Hematopoietic multipotent progenitor cell treated with erythropoietin and hydrocortisone succinate and interleukin-3 and kit ligand, for 4 days (in vitro differentiated cells): ENCODE measurements at regions not wholly inside any gene's neighbourhood (a gene's known extent, or its start where the extent isn't known, plus 50 kb on each side); places are given as distances from the start of the nearest gene placed in this dataset.

Experiments used
- DNase-seq: peaks from one replicate; pipeline ENCODE4 v3.0.0-alpha.2; 2015

DNA sequence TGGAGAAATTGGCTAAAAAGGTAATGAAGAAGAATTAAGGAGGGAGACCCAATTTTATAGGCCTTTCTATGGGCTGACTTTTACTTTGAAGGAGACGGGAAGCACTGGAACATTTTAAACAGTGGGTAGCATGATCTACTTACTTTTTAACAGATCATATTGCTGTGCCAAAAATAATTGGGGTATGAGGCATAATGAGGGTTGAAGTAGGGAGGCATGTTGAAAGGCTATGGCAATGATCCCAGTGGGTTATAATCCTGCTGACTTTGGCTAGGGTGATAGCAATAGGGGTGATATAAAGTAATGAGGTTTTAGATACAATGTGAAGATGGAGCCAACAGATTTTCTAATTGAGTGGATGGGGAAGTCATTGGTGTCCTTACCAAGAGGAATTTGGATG is 73.2 kb downstream of the GPR37 start:
- DNase-seq, result no peak

DNA sequence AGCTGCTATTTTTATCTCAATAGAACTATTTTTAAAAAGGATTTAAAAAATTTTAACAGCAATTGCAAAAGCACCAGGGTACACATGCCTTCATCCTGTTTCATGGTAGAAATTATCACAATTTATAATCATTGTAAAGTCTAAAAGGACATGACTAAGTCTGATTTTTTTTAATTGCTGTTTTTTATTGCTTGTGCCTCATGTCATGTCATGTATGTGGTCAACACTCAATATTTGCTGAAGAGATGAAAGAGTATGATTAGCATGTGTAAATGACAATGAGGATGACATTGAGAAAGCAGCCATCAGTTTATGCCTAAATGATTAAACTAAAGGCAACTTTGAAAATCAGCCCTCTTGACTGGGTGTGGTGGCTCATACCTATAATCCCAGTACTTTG is 74.8 kb downstream of the GPR37 start:
- no peak for DNase-seq

DNA sequence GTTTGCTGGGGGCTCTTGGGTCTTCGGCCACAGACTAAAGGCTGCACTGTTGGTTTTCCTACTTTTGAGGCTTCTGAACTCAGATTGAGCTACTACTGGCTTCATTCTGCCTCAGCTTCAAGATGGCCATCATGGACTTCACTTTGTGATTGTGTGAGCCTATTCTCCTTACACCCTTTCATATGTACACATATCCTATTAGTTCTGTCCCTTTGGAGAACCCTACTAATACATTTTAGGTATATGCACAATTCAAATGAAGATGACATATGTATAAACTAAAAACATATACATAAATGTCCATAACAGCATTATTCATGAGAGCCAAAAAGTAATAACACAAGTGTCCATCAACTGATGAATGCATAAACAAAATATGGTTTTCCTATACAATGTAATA is 75.7 kb downstream of the GPR37 start:
- no peak for DNase-seq

DNA sequence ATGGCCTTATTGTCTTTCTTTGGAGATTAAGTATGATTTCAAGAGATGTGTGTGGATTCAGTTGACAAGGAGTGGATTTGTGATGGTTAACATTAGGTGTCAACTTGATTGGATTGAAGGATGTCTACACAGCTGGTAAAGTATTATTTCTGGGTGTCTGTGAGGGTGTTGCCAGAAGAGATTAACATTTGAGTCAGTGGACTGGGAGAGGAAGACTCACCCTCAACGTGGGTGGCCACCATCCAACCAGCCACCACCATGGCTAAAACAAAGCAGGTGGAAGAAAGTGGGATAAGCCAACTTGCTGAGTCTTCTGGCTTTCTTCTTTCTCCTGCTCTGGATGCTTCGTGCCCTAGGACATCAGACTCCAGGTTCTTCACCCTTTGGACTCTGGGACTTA is 76.1 kb downstream of the GPR37 start:
- DNase-seq, result no peak

DNA sequence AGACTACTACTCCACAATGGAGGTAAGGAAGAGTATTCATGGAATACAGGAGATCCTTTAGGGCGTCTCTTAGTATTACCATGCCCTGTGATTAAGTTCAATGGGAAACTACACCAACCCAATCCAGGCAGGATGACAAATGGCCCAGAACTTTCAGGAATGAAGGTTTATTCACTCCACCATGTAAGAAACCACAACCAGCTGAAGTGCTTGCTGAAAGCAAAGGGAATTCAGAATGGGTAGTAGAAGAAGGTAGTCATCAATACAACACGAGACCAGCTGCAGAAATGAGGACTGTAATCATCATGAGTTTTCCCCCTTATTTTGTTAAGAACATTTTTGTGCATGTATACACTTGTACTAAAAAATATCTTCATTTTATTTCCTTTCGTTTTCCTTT is 76.6 kb downstream of the GPR37 start:
- no peak for DNase-seq

DNA sequence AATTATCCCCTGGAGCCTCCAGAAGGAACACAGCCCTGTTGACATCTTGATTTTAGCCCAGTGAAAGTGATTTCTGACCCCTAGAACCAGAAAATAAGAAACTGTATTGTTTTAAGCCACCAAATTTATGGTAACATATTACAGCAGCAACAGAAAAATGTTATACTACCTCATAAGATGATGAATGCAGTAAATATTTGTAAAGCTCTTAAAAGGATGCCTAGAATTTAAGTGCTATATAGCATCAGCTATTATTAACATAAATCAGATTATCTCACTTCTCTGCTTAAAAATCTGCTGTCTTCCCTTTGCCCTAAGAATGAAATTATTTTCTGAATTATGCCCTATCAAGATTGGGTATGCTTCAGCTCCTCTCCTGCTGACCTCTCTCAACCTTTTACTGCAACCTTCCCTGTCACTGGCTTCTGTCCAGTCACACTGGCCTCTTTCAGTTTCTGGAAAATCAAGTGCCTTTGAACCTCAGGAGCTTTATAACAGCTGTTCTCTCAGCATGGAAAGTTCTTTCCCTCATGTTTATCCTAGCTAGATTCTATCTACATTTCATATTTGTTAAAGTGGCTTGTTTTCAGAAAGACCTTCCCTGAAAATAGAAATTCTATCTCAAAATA is 78.9 kb downstream of the GPR37 start:
- no peak for DNase-seq

DNA sequence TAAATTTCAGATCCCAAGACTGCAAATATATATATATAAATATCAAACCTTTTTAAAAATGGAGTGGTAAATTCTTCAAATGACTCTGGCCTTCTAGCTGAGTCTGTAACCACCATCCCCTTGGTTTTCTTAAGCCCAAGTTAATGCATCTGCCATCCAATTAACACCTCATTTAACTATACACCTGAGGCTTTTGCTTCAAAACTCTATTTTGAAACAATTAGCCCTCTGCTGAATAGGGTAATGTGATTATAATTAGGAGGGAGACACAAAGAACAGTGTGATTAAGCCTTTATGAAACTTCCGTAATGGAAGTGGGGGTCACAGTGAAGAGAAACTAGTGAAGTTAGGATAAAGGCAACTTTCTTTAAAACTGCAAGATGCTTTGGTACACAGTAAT is 83.6 kb downstream of the GPR37 start:
- DNase-seq, result no peak

DNA sequence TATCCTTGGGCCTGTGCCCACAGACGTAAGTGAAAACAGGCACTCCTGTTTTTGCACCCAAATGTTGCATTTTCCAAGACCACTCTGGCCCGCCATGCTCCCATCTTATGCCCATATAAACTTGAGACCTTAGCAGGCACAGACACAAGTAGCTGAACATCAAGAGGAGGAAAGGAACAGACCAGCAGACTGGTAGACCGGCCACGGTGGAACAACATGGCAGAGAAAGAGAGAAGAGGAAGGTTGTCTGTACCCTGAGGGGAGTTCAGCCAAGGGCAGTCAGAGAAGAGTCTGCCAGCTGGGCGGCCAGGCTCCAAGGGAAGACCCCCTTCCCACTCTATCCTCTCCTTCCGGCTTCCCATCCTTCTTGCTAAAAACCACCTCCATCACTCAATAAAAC is 85.3 kb downstream of the GPR37 start:
- DNase-seq, result no peak

DNA sequence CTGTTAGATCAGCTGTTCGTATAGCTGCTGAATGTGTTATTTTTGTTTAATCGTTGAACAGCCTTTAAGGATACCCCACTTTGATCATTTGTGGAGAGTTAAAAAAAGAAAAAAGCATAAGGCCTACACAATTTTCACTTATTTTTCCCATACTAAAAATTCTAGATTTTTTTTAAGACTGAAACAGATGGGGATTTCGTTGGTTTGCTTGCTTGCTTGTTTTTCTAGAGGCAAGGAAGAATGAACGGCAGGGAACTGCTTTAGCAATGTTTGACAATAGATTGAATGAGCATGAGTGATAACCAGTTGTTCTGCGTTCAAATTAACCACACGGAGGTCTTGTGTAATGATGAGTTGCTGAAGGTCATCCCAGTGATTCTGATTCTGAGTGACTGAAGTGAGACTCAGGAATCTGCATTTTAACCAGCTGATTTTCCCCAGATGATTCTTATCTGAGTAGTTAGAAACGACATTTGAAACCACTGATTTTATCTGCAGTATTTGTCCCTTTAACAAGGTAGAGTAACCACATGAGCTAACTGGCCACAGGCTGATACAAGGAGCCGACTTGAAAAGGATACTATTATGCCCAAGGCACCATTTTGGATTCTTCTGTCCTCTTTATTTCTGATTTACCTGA is 85.9 kb downstream of the GPR37 start:
- DNase-seq, result no peak

DNA sequence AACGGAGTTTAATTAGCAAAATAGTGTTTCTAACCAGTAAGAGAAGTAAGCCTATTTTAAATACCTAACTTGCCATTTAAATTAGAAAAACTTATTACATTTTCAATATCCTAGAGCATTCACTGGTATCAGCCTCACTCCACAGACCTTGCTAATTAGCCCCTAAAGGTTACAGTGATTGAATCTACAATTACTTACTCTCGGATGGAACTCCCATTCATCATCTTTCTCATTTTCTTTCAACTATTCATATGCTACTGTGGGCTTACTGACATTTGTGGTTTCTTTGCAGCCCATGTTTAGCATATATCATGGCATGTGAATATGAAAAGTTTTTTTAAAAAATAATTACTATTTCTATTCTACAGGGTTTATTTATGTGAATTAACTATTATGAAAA is 86.4 kb downstream of the GPR37 start:
- DNase-seq, result no peak

DNA sequence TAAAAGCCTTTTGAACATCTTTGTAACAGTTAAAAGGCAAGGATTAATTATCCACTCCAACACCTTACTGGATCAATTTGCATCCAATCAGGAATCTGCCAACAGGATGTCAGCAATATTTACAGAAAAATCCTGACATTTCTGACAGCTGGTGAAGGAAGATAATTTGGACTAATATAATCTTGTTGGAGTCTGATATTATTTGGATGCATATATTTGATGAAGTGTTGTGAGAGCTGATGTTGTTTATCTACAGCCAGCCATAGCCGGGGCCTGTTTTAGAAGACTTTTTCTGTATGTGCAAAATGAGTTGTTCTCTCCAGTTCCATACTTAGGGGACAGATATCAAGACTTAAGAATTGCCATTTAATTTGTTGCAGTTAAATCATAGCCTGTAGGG is 91.1 kb downstream of the GPR37 start:
- DNase-seq, result no peak

DNA sequence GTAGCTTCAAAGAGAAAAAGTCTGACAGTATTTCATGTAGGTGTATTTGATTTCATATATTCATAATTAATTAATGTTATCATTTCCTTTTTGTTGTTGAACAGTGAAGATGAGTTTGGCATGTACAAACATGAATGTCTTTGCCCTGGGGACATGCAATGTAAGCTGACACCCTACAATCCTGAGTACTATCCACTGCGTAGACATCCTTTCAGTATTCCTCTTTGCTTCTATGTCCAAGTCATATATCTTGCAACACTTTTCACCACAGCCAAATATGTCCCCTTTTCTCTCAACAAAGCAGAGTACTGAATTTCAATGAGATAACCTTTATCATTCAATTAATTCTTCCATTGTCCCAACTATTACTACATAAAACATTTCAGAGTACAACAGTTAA is 93.6 kb downstream of the GPR37 start:
- no peak for DNase-seq

DNA sequence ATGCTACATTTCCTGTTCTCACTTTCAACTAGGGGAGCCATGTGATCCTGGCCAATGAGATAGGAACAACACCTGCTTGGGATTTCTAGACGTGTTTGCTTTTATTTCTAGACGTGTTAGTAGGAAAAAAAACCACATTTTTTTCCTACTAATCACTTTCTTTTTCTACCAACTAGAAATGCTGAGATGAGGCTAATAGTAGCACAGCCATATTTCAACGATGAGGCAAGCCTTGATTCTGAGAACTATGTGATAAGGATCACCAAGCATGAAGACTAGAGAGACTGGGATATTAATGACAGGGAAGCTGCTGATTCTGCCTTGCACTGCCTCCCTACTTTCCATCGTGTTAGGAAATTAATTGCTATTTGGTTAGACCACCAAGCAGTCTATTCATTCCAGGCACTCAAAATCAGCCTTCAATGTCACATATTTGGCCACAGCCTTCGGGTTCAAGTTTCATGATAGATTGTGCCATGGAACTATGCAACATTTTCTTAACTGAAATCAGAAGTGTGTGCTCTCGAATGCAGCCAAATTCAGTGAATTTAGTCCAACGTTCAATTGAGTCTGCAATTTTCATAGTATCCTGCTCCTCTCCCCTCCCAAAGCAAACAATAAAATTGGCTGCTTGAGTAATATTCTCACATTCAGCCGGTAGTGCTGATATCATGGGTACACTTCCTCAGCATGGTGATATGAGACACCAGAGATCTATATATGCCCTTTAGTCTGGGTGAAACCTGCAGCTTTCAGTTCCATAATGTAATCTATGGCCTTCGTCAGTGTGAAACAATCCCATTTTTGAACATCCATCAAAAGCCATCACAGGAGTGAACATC is 98.1 kb downstream of the GPR37 start:
- DNase-seq, result no peak

DNA sequence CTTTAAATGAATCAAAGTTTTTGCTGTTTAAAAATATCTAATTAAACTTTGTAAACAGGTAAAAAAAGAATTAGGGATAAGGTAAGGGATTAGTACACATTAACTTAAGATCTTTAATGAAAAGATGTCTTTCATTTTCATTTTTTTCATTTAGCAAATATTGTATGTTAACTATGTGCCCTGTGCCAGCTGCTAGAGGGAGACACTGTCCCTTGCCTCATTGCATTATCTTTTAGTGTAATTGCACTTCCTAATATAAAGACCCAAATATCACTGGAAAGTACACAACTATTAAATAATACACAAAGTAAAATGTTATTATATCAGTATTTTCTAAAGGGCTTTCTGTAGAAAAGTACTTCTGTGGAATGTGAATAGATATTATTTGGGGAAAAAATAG is 102.7 kb downstream of the GPR37 start:
- DNase-seq, result no peak

DNA sequence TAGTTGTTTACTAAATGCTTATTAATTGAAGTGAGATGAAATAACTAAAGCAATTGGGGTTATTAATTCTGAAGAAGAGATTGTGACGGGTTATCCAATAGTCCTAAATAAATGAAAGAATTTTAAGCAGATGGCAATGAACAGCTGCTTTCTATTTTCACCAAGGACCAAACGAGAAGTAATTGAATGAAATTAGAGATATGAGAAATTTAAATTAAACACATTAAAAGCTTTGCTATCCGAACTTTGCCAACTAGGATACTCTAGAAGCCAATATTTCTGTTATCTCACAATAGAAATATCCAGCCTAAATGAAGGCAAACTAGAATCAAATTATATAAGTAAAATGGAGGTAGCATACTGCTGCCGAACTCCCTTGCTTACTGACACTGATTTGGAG is 103.2 kb downstream of the GPR37 start:
- no peak for DNase-seq

DNA sequence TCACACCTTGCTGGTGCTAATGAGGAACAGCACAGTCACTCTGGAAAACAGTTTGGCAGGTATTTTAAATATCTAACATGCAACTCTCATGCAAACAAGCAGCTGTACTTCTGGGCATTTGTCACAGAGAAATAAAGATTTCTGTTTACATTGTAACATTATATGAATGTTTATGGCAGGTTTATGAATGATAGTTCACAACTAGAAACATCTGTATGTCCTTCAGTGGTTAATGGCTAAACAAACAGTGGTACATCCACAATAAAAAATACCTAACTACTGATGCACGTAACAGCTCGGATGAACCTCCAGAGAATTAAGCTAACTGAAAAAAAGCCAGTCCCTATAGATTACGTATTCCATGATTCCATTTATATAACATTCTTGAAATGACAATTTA is 109.6 kb downstream of the GPR37 start:
- DNase-seq, result no peak

DNA sequence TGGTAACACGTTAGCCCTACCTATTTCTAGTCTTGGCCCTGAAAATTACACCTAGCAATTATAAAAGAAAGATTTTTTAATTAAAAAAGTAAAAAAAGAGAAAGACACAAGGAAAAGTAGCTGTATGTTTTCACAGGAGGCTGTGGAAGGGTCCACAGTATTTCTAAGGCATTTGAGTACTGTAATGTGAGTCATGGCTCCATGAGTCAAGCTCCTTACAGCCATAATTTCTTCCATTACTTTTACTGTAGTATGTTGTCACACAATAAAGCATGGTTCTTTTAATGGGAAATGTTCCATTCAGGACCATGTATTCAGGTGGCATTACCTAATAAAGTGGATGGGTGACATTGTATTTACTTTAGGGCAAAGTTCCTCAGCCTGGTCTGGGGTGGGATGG is 113.4 kb downstream of the GPR37 start:
- no peak for DNase-seq

DNA sequence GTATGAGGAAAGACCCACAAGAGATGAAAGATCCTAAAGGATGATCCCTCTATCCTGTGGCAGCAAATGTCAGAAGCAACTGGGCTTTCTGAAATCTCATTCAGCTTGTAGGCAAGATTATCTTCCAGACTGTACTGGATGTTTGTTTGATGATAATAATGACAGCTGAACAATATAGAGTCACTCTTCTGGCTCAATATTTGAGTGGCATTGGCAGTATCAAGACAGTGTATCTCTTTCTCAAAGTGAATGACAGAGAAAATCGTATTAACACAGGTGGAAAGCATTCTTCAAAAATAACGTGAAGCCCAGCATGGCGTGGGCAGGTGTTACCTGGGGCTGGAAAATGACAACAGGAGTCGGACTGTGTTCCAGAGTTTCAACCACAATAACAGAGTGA is 114.5 kb downstream of the GPR37 start:
- DNase-seq, result no peak

DNA sequence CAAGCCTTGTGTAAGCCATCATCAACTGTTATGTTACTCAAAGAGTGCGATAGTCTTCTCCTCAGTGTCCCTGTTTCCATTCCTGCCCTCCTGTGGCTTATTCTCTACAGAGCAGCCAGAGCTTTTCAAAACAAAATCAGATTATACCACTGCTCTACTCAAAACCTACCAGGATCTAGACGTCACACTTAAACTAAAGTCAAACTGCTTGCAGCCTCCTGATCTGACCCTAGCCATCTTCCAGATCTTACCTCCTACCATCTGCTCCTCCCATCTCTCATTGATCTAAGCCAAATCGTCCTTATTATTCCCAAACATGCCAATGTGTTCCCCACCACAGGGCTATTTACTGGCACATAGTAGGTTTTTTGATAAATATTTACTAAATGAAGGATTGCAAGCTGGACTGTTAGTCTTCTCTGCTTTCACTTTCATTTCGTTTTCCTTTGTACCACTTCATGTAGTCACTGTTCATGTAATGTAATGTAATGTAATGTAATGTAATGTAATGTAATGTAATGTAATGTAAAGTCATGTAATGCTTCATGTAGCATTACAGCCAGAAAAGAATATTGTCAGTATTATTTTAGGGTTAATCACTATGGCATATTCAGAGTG is 116.1 kb downstream of the GPR37 start:
- no peak for DNase-seq

DNA sequence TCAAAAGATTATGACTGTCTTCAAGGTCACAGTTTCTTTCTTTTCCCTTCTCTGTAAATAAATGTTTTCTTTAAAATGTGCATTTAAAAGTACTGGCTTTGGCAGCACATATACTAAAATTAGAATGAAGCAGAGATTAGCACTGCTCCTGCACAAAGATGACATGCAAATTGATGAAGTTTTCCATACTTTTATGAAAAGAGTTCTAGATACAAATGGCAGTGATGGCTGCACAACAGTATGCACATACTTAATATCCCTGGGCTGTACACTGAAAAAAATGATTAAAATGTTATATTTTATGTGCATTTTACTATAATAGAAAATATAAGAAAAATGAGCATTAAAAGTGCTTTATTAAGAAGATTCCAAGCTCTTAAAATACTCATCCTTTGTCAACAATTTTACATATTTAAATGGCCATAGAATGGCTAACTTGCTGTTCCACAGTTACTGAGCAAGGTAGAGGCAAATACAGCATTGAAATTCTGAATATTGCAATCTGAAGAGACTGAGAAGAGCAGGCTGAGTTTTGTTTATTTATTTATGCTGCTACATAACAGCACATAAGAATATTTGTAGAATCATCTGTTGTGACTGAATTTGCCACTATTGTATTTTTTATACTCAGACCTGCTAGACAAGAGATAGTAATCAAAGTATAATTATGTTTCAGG is 117.8 kb downstream of the GPR37 start:
- DNase-seq, result no peak

DNA sequence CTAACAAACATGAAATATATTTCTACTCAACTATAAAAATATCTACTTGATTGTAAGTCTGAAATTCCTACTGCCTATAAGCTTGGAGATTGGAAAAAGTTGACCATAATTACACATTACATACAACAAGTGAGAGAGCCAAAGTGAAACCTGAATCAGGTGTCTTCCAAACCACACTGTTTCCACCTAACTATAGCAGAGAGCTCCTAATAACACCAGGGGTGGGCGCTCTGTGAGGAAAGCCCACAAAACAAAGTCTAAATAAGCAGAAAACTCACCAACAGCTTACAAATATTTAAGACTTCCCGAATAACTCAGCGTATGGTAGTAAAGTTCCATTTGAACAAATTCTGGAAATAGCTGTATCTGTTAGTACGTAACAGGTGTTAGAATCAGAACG is 119.9 kb downstream of the GPR37 start:
- no peak for DNase-seq

DNA sequence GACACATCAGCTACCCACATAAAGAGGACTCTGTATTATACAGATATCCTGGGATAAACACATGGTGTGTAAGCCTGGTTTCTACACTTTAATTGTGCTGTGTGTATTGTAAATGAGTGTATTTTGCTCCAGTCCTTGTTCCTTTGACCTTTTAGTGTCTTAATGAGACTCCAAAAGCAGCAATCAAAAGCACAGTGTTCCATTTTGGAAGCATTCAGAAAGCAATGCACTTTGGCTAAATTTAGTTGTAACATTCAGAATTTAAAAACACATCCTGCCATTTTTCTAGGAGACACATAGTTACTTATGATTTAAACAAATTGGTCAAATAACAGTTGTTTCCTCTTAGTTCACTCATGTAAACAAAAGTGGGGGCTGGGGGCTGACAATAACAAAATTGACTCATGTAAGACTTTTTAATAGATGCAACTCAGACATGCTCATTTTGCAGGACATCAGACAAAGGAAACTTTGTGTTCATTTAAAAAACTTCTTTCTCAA is 122.2 kb downstream of the GPR37 start:
- DNase-seq, result no peak

DNA sequence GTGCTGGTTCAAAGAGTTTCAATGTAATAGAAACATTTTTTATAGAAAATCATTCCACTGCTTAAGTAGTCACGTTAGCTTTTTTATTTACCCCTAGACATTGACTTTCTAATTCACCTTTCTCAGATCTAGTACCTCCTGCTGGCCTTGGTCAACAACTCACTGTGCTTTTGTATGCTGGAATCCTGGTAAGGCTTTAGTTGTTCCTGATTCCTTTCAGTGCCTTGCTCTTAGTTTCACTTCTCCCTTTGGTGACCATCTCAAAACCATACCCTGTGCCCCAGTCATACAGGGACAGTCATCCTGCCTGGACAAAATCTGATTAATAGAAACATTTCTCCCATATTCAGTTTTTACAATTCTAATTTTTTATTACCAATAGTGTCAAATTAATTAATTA is 130.2 kb downstream of the GPR37 start:
- DNase-seq, result no peak
